ENCODE measurements at regions not wholly inside any gene's neighbourhood (a gene's known extent, or its start where the extent isn't known, plus 50 kb on each side); places are given as distances from the start of the nearest gene placed in this dataset.
"Not testable (repeated sequence)": the region's sequence is repeated elsewhere in the genome, so short reads cannot be mapped to it uniquely, and the experiment has no call there.

DNA sequence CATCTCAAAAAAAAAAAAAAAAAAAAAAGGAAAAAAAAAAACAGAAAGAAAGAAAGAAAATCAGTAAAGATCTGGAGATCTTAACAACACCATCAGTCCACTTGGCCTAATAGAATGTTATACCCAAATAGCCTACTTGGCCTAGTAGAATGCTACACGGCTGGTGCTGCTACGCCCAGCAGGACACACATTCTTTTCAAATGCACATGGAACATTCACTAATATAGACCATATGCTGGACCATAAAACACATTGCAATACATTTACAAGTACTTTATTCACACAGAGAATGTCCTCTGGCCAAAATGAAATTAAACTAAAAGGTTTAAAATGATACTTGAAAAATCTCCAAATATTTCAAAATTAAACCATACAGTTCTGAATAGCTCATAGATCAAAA is 80.0 kb upstream of the TNFAIP3 start:
- no peak for DNase-seq

DNA sequence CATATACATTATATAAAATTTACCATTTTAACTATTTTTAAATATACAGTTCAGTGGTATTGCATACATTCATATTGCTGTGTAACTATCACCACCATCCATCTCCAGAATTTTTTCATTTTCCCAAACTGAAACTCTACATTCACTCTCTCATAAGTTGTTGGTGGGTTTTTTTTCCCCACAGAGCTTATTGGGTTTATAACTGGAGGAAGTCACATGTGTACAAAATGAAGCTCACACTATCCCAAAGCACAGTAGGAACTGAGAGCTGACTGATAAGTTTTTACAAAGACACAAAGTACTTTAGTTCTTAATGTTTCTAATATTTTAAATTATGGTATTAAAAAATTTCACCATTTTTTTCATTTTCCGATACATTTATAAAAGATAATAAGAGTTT is 78.8 kb upstream of the TNFAIP3 start:
- no peak for DNase-seq

DNA sequence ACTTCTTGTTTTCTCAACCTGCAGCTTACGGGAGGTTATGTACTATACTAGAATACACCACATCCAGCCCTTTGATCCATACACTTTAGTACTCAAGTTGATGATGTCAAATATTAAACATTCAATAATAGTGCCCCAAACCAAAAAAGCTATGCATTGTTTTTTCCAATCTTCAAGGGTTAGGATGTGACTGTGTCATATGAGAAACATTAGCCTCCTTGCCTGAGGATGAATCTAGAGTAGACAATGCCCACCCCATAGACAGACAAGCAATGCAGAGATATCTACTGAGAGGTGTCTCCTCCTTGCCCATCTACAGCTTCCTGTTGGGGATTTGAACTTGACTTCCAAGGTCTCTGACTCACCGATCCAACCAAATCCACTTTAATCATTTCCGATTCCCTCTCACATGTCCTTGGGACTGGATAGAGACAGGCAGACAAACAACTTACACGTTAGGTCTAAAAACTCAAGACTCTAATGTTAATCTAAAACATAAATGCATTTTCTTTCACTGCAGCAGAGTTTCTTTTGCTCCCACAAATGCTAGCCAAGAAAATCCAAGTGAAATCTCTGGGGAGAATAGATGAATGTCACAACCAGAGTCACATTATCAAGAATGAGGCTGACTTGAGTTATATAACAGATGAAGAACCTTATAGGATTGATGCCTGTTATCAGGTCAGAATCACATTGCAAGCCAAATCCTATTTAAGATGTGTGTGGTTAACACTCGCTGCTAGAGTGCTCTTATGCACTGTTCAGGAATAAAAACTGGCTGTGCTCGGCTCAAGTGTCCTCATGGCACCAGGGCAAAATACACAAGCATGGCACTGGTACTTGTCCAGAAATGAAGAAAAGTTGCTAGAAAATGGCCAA is 75.5 kb upstream of the TNFAIP3 start:
- DNase-seq: no peak

DNA sequence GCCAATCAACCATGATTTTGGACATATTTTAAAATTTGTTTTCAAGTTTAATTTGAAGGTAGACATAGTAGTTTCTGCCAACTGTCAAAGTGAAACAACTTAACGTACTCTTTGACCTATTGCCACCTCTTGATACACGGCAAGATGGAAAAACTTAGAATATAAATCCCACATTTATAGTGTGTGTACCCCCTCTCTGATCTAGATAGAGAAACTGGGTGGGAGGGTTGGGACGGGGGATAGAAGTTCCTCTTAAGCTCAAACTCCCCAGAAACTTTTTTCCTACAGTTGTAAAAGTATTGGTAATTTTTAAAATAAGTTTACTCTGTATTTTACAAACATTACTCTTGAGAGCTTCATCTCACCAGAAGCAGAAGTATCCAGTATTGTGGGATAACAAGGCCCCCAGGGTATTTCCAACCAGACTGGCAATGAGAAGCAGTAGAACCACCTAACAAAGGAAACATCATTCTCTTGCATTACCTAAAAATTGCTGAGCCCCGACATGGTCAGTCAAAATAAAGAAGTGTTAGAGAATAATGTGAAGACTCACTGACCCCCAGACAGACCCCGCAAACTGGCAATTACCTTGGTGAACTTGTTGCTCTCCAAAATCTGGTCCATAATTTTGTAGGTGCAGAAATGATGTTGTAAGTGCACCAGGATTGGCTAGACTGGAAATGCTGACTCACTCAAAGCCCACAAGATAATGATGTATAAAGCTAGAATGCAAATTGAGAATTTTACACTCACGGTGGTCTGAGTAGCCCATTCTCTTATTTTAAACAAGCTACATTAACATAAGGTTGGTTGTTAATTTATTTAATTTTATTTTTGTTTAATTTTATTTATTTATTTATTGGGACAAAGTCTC is 74.7 kb upstream of the TNFAIP3 start:
- no peak for DNase-seq

DNA sequence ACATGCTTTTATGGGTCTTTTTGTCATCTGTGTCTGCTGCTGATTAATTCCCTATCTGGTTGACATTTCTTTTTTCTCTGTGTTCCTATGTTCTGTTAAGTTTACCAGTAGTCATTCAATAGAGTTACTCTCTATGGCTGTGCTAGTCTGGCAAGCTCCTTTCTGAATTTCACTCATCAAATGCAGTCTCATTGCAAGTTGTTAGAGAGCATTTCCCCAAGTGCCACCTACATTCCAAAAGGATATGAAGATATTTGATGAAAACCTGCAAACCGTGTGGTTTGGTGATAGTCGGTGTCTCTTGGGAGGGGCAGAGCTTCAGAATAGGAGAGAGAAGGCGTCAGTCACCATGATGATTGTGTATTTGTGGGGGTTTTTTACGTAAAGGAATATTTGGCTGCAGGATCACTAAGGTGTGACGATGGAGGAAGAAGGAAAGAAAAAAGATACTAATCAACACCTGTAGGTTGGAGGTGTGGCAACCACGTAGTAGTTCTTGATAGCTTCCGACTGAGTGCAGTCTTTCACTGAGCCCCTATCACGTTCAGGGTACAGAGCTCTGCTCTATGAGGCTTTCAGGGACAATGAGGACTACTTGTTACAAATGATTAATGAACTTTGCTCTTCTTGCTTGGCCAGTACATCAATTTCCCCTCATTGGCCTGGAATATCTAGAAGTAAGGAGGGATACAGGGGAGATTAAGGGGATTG is 73.1 kb upstream of the TNFAIP3 start:
- DNase-seq: no peak

DNA sequence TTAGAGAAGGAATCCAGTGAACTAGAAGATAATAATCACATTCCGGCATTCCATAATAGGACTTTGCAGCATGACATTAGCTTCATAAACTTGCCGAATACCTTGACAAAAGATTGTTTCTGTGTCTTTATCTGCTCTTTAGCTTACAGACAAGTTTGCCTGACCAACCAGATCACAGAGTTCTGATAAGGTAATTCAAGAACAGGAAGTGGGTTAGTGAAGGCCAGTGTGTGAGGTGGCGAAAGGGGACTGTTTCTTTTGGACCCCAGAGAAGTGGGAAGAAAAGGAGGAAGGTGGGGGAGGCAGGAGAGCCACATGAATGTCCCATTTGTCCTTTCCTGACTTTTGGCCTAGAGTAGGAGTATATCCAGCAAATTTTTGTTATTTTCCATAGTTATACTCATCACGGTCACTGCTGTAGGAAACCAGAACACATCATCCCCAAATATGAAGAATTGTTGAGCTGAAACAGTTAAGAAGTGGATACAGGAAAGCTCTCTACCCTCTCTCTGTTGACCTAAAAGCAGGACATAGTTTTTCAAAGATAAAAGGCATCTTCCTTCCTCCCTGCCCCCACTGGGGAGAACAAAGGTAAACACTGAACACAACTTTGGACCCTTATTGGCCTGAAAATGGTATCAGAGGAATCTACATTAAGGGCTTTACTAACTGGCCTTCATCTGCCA is 72.4 kb upstream of the TNFAIP3 start:
- no peak for DNase-seq

DNA sequence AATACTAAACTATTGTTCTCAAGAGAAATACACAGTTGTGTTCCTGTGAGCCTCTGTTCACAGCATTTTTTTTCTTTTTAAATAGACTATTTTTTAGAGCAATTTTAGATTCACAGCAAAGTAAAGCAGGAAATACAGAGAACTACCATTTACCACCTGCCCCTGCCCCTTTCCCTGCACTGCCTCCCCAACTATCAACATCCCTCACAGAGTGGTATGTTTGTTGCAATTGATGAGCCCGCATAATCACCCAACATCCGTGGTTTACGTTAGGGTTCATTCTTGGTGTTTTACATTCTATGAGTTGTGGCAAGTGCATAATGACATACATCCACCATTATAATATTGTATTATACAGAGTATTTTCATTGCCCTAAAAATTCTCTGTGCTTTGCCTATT is 71.6 kb upstream of the TNFAIP3 start:
- no peak for DNase-seq

DNA sequence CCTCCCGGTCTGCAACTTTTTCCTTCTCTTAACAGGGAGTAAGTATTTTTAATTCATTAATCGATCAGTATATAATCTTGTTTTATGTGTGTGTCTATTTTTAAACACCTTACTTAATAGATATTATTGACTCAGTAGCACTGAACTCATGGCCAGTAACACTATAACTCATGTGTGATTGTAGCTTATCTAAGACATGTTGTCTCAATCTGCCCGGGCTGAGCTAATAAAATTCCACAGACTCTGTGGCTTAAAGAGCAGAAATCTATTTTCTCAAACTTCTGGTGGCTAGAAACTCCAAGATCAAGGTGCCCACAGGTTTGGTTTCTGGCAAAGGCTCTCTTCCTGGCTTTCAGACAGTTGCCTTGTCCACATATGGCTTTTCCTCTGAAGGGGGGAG is 68.8 kb upstream of the TNFAIP3 start:
- no peak for DNase-seq

DNA sequence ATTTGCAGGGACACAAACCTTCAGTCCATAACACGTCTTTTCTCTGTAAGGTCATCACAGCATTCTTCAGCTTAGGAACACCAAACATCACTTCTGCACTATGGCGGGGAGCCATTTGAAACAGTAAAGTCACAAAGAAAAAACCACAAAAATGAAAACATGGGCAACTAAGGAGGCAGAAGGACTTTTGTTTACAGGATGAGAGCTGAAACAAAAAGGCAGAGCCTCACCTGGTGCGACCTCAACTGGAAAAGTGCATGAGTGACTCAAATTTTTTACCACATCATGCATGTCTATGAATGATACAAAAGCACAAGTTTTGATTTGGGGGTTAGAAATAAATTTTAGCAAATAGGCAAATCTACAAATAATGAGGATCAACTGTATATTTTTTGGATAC is 68.2 kb upstream of the TNFAIP3 start:
- DNase-seq: no peak

DNA sequence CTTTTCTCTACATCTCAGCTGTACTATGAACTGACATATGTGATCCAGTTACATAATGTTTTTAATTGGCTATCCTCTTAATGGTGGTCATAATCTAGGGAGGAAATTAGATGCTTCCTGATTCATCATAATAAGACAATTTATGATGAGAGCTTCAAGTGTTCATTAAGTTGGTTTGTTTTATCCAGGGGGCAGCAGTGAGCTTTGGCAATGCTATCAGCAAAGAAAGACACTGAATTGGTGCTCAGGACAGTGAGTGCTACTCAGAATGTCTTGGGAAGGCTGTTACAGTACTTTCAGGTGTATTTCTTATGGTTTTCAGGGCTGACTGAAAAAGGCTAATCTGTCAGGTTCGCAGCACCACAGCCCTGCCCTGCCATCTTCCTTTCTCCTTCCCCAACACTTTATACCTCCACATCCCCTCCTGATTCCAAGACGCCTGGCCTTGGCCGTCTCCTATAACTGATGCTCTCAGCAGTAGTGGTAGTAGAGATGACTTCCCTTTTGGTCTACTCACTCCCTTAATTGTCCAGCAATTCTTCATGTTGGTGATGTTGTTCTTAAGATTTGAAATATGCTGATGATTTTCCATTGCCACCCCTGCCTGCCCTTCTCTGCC is 67.0 kb upstream of the TNFAIP3 start:
- peak in 2 of 4 experiments; percentile 9 to 19 for DNase-seq

DNA sequence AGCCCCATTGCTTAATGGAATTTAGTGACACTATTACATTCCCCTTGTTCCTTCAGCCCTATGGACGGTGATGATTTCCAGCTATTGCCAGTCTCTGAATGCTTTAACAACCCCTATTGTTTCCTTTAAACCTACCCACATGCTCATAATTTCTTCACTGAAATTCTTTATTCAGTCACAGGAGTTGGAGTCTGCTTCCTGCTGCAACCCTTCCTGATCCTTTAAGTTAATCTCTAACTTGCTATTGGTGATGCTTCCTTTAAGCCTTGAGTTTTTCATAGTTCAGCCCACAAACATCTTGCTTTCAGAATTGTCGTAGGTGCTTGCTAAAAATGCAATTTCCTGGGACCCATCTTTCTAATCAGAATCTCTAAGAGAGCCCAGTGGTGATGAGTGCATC is 66.3 kb upstream of the TNFAIP3 start:
- no peak for DNase-seq

DNA sequence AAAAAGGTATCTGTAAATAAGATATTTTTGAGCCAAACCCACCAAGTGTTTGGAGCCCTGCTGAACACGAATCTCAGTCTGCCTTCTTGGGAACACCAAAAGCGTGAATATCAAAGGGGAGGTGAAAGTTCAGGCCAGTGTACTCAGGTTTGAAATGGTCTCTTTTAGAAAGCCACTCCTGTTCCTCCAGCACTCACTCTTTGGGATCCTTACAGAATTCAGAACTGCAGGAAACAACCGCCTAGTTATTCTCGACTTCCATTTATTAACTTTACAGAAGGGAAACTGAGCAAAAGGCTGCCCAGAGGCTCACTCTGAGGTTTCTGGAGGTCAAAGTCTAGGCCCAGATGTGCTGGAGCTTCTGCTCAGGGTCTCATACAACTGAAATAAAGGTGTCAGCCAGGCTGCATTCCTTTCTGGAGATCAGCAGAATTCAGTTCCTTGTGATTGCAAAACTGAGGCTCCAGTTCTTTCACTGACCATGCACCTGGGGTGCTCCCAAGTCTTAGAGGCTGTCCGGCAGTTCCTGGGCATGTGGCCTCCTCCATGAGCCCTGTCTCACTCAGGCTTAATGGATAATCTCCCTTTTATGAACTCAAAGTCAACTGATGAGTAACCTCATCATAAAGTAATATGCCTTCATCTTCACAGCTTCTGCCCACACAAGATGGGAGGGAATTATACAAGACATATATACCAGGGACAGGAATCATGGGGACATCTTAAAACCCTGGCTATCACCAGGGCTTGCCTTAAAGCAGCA is 65.5 kb upstream of the TNFAIP3 start:
- no peak for DNase-seq

DNA sequence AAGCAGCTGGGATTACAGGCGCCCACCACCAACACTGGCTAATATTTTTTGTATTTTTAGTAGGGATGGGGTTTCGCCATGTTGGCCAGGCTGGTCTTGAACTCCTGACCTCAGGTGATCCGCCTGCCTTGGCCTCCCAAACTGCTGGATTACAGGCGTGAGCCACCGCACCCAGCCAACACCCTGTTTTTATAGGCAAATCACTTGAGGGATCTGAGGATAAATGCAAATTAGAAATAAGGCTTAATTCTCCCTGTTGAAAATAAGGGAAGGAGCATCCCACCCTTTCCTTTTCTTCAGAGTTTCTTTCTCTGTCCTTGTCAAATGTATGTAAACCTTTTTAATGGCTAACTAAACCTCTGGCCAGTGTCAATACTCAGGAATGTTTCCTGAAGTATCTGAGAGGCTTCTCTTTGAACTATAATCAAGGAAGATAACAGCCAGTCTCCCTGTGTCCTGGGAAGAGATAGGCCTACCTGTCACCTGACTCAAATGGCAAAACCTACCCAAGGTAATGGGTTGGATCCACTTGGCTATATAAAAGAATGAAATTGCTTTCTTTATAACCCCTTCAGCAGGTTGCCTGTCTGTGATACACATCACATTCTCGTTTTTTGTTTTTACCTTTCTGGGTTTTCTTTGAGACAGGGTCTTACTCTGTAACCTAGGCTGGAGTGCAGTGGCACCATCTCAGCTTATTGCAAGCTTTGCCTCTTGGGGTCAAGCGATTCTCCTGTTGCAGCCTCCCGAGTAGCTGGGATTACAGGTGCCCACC is 64.5 kb upstream of the TNFAIP3 start:
- DNase-seq: no peak

DNA sequence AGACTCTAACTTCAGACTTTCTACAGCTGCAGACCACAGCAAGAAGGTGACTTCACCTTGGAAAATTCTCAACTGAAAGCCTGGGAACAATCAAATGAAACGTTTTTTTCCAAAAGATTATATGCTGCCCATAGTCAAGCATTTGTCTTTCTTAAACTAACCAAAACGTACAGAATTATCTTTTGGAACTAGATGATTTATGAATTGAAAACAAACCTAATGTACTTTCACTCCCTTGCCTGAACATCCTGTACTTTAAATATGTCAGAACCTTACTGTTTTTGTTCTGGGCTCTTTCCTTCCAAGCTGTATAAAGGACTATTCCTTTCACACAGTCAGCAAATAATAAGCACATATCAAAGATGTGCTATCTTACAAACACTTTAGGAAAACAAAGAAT is 62.4 kb upstream of the TNFAIP3 start:
- no peak for DNase-seq

DNA sequence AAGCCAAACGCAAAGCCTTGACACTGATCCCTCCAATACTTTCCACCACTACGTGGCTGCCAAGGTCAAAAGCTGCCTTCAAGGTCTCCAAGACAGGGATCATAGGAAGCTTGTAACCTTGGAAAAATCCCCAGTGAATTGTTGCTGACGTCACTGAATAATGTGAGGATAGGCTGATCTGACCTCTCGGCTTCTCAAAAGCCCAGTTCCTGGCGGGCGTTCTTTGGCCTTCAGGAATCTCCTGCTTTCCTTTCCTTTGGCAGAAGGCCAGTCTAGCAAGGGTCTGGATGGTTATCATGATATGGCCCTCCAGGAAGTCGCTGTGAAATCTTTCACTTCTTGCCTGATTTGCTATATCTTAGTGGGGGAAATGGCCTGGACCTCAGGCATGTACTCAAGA is 61.4 kb upstream of the TNFAIP3 start:
- no peak for DNase-seq

DNA sequence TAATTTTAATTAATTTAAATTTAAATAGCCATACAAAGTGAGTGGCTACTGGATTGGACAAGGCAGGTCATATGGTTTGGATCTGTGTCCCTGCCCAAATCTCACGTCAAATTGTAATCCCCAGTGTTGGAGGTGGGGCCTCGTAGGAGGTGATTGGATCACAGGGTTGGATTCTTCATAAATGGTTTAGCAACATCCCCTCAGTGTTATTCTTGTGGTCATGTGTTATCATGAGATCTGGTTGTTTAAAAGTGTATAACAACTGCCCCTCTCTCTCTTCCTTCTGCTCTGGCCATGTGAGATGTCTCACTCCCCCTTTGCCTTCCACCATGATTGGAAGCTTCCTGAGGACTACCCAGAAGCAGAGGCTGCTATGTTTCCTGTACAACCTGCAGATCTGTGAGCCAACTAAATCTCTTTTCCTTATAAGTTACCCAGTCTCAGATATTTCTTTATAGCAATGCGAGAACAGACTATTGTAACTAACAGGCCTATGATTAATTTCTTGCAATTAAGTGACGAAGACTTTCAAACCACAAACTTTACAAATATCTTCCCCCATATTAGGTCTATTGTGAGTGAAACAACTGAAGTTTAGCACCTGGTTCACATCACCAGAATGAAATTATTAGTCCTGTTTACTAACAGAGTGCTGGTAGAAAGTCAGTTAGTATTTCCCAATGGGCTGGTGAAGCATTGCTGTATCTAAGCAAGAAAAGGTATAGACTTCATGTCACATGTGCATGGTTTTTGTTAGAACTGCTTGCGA is 60.0 kb upstream of the TNFAIP3 start:
- no peak for DNase-seq

DNA sequence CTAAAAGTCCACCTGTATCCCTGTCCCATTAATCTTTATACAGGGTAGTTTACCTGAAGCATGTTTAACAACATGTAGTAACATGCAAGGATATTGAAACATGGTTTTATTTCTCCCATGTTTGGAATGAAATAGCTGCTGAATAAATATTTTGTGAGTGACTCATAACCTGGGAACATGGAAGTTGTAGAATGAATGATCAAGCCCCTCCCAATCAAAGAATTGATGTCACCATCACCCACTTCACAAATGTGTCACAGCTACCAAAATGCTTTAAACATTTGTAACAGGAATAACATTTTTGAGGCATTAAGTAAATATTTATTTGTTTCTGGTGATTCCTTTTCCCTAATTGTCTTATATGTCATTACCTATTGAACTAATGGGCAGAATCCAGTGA is 58.9 kb upstream of the TNFAIP3 start:
- DNase-seq: no peak

DNA sequence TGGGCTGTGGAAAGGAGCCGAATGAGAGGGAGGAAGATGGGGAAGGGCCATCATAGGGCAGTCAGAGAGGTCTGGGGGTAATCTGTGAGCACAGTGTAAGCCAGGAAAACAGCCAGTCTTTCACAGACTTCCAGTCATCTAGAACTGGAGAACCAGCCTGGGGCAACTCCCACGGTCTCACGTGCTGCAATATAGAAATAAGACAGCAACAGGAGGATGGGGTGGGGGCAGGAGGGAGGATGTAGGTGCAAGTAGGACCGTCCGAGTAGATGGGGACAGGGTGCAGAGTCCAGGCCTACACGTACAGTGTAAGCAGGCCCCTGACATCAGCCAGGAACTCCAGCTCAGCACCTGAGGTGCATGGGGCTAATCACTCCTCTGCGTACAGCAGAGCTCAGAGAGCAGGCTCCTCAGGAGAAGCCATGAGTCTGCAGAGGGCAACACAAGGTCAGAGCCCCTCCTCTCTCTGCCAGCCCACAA is 58.2 kb upstream of the TNFAIP3 start:
- DNase-seq: no peak

DNA sequence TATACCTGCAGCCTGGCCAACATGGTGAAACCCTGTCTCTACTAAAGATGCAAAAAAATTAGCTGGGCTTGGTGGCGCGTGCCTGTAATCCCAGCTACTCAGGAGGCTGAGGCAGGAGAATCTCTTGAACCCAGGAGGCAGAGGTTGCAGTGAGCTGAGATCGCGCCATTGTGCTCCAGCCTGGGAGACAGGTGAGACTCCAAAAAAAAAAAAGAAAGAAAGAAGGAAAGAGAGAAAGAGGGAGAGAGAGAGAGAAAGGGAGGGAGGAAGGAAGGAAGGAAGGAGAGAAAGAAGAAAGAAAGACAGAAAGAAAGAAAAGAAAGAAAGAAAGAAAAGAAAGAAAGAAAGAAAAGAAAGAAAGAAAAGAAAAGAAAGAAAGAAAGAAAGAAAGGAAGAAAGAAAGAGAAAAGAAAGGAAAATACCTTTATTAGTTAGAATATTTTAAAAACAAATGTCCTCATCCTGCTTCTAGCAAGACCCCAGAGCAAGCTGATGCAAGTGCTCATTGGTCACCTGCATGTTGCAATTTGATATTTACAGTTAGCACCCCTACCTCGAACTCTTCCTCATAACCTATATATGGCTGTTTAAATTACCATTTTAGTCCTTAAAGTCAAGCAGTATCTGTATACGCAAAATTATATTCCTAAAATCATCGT is 57.0 kb upstream of the TNFAIP3 start:
- not testable (repeated sequence) for DNase-seq

Measured in activated naive CD4-positive, alpha-beta T cell (primary cell).